PC-9 (cell line): ENCODE measurements at regions not wholly inside any gene's neighbourhood (a gene's known extent, or its start where the extent isn't known, plus 50 kb on each side); places are given as distances from the start of the nearest gene placed in this dataset.

Experiments used
- BruUV-seq: library from RNA; stranded (reverse); fragments of 400-500 nt; replicated peaks from 2 replicates; lab custom pipeline; 2021; lab: Mats Ljungman, UMichigan
- CTCF ChIA-PET: fragments of 300-600 bp; sonication (Branson Sonifier 250); formaldehyde crosslinking; loops from one replicate; lab custom pipeline; 2022; ENCODE audit warnings: antibody characterized with exemption; lab: Charles Lee
- POLR2A ChIA-PET: fragments of 300-600 bp; sonication (Branson Sonifier 250); formaldehyde crosslinking; loops from one replicate; lab custom pipeline; 2022; ENCODE audit warnings: antibody characterized with exemption; ENCODE audit not compliant: unreplicated experiment; lab: Charles Lee
- DNase-seq, 2 experiments: peaks; one replicate each; pipeline versions ENCODE4 v3.0.0 to v3.0.0-alpha.2; 2015 to 2022; ENCODE audit warnings: mixed read lengths in 1 of 2
- H2AFZ ChIP-seq: fragments of 200-600 bp; sonication (generic); 2 replicates; pipeline ENCODE4 v1.8.1; 2017; ENCODE audit warnings: antibody characterized with exemption
- H3F3A ChIP-seq: fragments of 200-600 bp; sonication (generic); 2 replicates; pipeline ENCODE4 v1.8.1; 2017; ENCODE audit warnings: antibody characterized with exemption, mild to moderate bottlenecking, low read depth; ENCODE audit not compliant: insufficient read depth
- H3K27ac ChIP-seq: fragments of 200-600 bp; sonication (generic); 2 replicates; pipeline ENCODE4 v1.6.1; 2016; ENCODE audit warnings: mixed run types
- H3K27me3 ChIP-seq: fragments of 200-600 bp; sonication (generic); 2 replicates; pipeline ENCODE4 v1.6.1; 2016; ENCODE audit warnings: low read depth, mixed run types; ENCODE audit not compliant: insufficient read depth
- H3K36me3 ChIP-seq: fragments of 200-600 bp; sonication (generic); 2 replicates; pipeline ENCODE4 v1.6.1; 2016; ENCODE audit warnings: low read depth, mixed run types
- H3K4me1 ChIP-seq: fragments of 200-600 bp; sonication (generic); replicated peaks from 2 replicates; pipeline ENCODE4 v1.6.1; 2016; ENCODE audit warnings: mixed run types; ENCODE audit not compliant: insufficient read depth
- H3K4me2 ChIP-seq: fragments of 200-600 bp; sonication (generic); 2 replicates; pipeline ENCODE4 v1.6.1; 2017; ENCODE audit warnings: mixed run types
- H3K4me3 ChIP-seq: fragments of 200-600 bp; sonication (generic); 2 replicates; pipeline ENCODE4 v1.6.1; 2016; ENCODE audit warnings: mixed run types
- H3K79me2 ChIP-seq: fragments of 200-600 bp; sonication (generic); 2 replicates; pipeline ENCODE4 v1.6.1; 2017; ENCODE audit warnings: low read depth, mixed run types
- H3K9me2 ChIP-seq: fragments of 200-600 bp; sonication (generic); 2 replicates; pipeline ENCODE4 v1.8.1; 2017; ENCODE audit warnings: mild to moderate bottlenecking; ENCODE audit not compliant: insufficient read depth
- H3K9me3 ChIP-seq: fragments of 200-600 bp; sonication (generic); 2 replicates; pipeline ENCODE4 v1.8.1; 2016; ENCODE audit warnings: low read depth; ENCODE audit not compliant: insufficient read depth
- H4K20me1 ChIP-seq: fragments of 200-600 bp; sonication (generic); 2 replicates; pipeline ENCODE4 v1.8.1; 2017; ENCODE audit not compliant: insufficient read depth
- EZH2 ChIP-seq: fragments of 200-600 bp; sonication (generic); IDR thresholded peaks from 2 replicates; pipeline ENCODE4 v1.8.0; 2017; ENCODE audit warnings: antibody characterized with exemption, low read depth
- intact Hi-C: fragments of 100-400 bp; cut with micrococcal nuclease; formaldehyde crosslinking; loops from one replicate; pipeline ENCODE4 v1.10.0; 2022; ENCODE audit not compliant: unreplicated experiment
- TF ChIP-seq, protein P1 (sequence below): fragments of 200-600 bp; sonication (generic); conservative IDR thresholded peaks from 2 replicates; pipeline ENCODE4 v1.6.1; 2017; ENCODE audit warnings: mixed run types, antibody characterized with exemption, mild to moderate bottlenecking, moderate library complexity

DNA sequence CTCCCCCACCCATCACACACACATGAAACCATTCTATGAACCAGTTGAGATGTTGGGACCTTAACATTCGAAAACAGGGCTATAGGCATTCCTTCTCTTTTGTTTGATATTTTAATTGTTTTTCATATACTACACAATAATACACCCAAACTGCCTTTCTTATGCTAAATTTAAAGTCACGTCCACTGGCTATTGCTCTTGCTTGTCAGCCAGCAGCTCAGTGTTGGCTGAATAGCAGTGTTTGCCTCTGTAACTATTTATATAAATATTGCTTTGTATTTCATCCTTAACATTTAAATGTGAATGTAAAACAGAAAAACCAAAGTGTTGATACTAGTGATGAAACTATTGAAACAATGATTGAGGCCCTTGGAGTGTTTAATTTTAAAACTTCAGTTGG lies 234.4 kb upstream of the KCNK2 start:
- no peaks in the 10 kb centered on the region for H3K79me2 ChIP-seq
- no peaks in the 10 kb centered on the region for H3K27me3 ChIP-seq
- no peak overlapping the region for H3K27ac ChIP-seq
- no TSS peak for BruUV-seq
- no peaks in the 10 kb centered on the region for H4K20me1 ChIP-seq
- H3K4me1 ChIP-seq, result no peaks in the 10 kb centered on the region
- H2AFZ ChIP-seq, result no peak overlapping the region
- H3K4me2 ChIP-seq, result no peak overlapping the region
- no peak overlapping the region for H3K4me3 ChIP-seq
- POLR2A ChIA-PET, result no interaction called here
- intact Hi-C loops, result no loop called here
- CTCF ChIA-PET, result no interaction called here
- TF ChIP-seq, protein P1, sequence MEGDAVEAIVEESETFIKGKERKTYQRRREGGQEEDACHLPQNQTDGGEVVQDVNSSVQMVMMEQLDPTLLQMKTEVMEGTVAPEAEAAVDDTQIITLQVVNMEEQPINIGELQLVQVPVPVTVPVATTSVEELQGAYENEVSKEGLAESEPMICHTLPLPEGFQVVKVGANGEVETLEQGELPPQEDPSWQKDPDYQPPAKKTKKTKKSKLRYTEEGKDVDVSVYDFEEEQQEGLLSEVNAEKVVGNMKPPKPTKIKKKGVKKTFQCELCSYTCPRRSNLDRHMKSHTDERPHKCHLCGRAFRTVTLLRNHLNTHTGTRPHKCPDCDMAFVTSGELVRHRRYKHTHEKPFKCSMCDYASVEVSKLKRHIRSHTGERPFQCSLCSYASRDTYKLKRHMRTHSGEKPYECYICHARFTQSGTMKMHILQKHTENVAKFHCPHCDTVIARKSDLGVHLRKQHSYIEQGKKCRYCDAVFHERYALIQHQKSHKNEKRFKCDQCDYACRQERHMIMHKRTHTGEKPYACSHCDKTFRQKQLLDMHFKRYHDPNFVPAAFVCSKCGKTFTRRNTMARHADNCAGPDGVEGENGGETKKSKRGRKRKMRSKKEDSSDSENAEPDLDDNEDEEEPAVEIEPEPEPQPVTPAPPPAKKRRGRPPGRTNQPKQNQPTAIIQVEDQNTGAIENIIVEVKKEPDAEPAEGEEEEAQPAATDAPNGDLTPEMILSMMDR, result no peak
- TF ChIP-seq EZH2, result no peak
- H3F3A ChIP-seq, result no peaks in the 10 kb centered on the region
- no peaks in the 10 kb centered on the region for H3K9me3 ChIP-seq
- no peak for DNase-seq
- no peaks in the 10 kb centered on the region for H3K9me2 ChIP-seq
- H3K36me3 ChIP-seq, result no peaks in the 10 kb centered on the region

- CTCF ChIA-PET, result no interaction called here
- intact Hi-C loops, result no loop called here
- H3K4me2 ChIP-seq, result no peak overlapping the region
Measured at GRCh38 chr1:214850432-214851050, 232.0 kb upstream of the KCNK2 start.

GRCh38 chr1:214853340-214853739 lies 229.2 kb upstream of the KCNK2 start:
- no peak overlapping the region; the same call in 1 of the 2 replicates for H2AFZ ChIP-seq
- CTCF ChIA-PET, result no interaction called here
- no peaks in the 10 kb centered on the region for H3F3A ChIP-seq
- TF ChIP-seq EZH2, result no peak
- TF ChIP-seq, protein P1, result no peak
- no peaks in the 10 kb centered on the region for H3K9me2 ChIP-seq
- H3K79me2 ChIP-seq, result no peaks in the 10 kb centered on the region
- BruUV-seq, result no TSS peak
- no peaks in the 10 kb centered on the region for H3K27me3 ChIP-seq
- no peak overlapping the region for H3K27ac ChIP-seq
- H3K4me2 ChIP-seq, result no peak overlapping the region
- H4K20me1 ChIP-seq, result no peaks in the 10 kb centered on the region
- H3K36me3 ChIP-seq, result no peaks in the 10 kb centered on the region
- H3K4me1 ChIP-seq, result no peaks in the 10 kb centered on the region
- H3K4me3 ChIP-seq, result no peak overlapping the region
- H3K9me3 ChIP-seq, result no peaks in the 10 kb centered on the region
- POLR2A ChIA-PET, result no interaction called here
- DNase-seq, result no peak
- intact Hi-C loops, result no loop called here

More at GRCh38 chr1:214850432-214851050, 232.0 kb upstream of the KCNK2 start:
- no peaks in the 10 kb centered on the region for H3K9me2 ChIP-seq
- POLR2A ChIA-PET, result no interaction called here
- H3K27me3 ChIP-seq, result no peaks in the 10 kb centered on the region
- H3K36me3 ChIP-seq, result no peaks in the 10 kb centered on the region
- no peaks in the 10 kb centered on the region for H3K4me1 ChIP-seq
- H3K27ac ChIP-seq, result no peak overlapping the region
- no peaks in the 10 kb centered on the region for H3K9me3 ChIP-seq
- no peak for DNase-seq
- BruUV-seq, result no TSS peak
- no peak overlapping the region for H3K4me3 ChIP-seq
- H4K20me1 ChIP-seq, result no peaks in the 10 kb centered on the region
- no peaks in the 10 kb centered on the region for H3F3A ChIP-seq
- no peak for TF ChIP-seq EZH2
- TF ChIP-seq, protein P1, result no peak
- no peak overlapping the region for H2AFZ ChIP-seq
- H3K79me2 ChIP-seq, result no peaks in the 10 kb centered on the region
